ENCODE measurements at regions not wholly inside any gene's neighbourhood (a gene's known extent, or its start where the extent isn't known, plus 50 kb on each side); places are given as distances from the start of the nearest gene placed in this dataset.

DNA sequence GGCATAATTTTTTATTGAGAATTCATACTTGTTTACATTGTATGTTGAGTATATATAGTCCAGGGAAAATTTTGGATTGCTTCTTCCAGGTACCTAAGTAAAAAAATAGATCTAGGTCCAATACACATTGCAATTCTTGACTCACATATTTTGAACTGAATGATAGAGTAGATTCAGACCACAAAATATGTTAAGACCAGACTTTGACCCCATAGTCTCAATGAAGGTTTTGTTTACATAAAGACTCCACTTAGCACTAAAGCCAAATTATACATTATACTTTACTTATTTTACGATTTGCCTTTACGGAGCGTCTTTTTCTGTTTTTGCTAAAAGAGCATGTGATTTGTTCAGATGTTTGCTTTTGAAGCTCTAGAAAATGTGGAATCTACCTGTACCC lies 144.1 kb upstream of the PTCHD4 start:
- no peak for TF ChIP-seq CTCF (IDR thresholded peaks at IDR 0.05 in 2 of 3, conservative IDR thresholded peaks at IDR 0.05 in 1 of 3; ENCODE audit: borderline replicate concordance in 1 of 3, insufficient read depth in 1 of 3, low read depth in 2 of 3, low read length in 2 of 3)
- TF ChIP-seq CEBPB (IDR thresholded peaks at IDR 0.05; ENCODE audit: low read depth), result no peak
- TF ChIP-seq ZBTB33 (IDR thresholded peaks at IDR 0.05; ENCODE audit: extremely low read depth, insufficient replicate concordance, low read length), result no peak
- TF ChIP-seq POLR2A (IDR thresholded peaks at IDR 0.05; ENCODE audit: borderline replicate concordance, extremely low read depth, insufficient read depth, insufficient read length), result no peak
- no peak for TF ChIP-seq SIN3A (IDR thresholded peaks at IDR 0.05; ENCODE audit: low read depth)
- TF ChIP-seq ZFX (IDR thresholded peaks at IDR 0.05), result no peak
